IPS-NIHi7 (cell line): ENCODE measurements at regions not wholly inside any gene's neighbourhood (a gene's known extent, or its start where the extent isn't known, plus 50 kb on each side); places are given as distances from the start of the nearest gene placed in this dataset.

Experiments used
- DNase-seq: peaks from one replicate; pipeline ENCODE4 v3.0.0; 2012; ENCODE audit warnings: mixed read lengths; ENCODE audit errors: extremely low spot score

- peak; percentile 37 for DNase-seq
Observed at GRCh38 chr11:129590753-129591475, 215.3 kb downstream of the BARX2 start.

DNA sequence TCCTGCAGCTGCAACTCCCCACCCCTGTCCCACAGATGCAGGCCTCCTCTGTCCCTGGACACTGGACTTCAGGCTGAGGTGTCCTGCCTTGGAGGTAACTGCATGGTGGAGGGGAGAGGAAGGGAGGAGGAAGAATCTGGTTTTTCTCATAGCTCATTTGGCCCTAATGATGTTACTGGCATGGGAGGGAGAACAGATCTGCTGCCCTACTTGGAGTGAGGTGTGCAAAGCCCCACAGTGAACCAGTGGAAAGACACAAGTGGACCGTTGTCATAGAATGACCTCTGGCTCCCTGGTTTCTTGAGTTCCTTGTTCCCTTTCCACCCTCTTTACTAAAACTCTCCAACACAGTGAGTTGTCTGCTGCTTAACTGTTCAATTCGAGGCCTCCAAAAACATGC, 215.9 kb downstream of the BARX2 start:
- no peak for DNase-seq

DNA sequence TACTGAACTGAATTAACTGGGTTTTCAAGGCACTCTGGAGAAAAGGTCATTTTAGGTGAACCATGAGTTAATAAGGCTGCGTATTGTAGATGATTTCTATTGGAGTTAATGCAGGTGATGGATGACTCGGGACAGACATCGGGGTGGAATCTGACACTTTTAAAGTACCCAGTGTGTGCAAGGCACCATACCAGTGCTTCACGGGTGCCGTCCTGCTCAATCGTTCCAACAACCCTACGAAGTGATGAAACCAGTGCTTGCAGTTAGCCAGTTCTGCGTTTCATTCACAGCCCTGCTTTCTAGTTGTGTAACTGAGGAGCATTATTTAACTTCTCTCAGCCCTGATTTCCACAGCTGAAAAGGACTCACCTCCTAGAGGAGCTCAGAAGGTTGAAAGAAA, 216.5 kb downstream of the BARX2 start:
- no peak for DNase-seq

DNA sequence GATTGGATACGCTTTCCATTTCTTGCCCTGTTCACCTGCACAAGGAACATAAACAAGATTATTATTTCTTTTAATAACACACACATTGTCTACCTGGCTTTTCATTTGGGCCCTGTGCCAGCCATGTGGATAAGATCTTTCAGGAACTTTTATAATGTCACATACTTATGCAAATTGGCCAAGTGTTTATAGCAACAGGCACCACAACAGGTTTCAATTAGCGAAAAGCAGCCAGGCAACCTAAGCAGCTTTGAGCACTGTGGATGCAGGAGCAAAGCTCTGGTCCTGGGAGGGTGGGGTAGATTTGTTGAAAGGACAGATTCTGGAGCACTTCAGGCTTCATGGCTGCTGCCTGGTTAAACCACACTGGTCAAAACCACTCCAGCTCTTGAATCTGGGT, 217.4 kb downstream of the BARX2 start:
- no peak for DNase-seq

DNA sequence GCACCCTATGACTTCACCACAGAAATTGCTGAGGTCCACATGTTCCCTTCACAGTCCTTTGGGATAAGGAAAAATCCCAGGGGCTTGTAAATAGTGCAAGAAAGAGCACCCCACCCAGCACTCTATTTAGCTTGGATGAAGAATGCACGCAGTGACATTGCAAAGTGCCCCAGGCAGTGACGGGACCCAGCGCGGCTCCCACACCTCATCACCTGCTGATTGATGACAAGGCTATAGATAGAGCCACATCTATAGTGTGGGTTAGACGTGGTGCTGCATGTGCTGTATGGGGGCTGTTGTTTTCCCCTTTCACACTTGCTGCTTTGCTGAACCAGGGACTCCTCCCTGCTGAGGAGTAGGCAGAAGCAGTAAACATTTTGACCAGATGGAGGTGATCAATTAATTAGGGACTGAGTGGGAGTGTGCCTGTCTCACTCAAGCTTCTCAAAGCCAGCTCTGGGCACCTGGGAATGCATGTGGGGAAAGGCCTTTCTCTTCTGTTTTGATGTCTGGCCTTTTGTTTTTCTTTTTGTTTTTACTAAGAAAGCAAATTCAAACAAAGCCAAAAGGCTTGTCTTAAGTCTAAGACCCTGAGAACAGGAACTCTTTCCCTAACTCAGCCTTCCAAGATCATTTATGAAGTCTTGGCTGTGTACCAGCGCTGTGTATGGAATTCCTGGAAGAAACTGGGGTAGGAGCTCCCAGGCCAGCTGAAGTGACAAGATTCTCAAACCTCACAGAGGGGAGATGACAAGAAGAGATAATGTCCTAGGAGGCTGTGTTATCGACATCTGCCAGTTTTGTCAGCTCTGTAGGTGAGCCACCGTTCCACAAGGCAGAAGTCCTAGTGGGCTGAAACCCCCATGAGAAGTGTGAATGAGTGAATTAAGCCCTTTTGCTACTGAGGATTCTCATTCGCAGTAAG, 219.7 kb downstream of the BARX2 start:
- no peak for DNase-seq

- no peak for DNase-seq
Observed at GRCh38 chr11:129596351-129596750, 219.3 kb upstream of the TMEM45B start.

DNA sequence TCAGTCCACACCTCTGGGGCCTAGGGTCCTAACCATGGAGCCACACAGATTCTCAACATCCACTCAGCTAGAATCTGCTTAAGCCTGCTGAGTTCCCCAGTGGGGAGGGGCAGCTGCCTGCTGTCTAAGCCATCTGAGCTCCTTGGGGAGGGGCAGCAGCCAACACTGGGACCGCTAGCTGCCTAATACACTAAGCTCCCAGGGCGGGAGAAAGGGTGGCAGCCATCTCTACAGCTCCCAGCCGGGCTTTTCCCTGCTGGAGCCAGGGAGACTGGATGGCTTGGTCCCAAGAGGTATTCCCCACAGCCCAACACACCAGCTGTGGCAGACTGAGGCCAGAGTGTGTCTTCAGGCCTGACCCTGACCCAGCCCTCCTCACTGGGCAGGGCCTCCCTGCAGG, 217.3 kb upstream of the TMEM45B start:
- DNase-seq: no peak

DNA sequence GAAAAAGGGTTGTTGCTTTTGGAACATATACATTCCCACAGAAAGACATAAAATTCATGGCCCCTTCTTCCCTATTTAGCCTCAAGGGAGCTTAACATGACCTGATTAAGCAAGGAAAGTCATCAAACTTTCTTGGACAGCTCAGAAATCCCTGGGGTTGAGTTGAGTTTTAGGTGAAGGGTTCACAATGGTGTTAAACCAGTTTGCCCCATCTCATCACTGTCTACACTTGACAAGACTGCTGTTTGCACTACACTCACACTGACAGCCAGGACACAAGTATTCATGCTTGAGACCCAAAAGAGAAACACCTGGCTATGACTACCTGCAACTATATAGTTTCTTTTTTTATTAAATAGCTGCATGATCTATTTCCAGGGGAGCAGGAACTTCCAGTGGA, 209.8 kb upstream of the TMEM45B start:
- DNase-seq: no peak

DNA sequence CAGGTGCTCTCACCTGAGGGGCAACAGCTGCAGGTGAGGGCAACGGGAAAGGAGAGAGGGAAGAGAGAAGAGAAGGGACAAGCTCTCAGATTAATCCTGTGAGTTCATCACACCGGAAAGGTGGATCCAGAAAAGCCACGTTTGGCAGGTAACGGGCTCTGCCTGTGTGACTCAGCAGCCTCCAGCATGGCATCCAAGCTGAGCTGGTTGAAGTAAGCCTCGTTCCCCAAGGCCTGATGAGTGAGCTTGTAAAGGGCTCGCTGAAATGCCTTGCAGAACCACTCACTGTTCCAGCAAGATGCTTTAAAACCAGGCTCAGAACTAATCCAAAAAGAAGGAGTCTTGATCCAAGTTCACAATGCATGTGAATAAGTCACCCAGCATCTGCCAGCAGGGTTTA, 206.9 kb upstream of the TMEM45B start:
- DNase-seq: no peak

DNA sequence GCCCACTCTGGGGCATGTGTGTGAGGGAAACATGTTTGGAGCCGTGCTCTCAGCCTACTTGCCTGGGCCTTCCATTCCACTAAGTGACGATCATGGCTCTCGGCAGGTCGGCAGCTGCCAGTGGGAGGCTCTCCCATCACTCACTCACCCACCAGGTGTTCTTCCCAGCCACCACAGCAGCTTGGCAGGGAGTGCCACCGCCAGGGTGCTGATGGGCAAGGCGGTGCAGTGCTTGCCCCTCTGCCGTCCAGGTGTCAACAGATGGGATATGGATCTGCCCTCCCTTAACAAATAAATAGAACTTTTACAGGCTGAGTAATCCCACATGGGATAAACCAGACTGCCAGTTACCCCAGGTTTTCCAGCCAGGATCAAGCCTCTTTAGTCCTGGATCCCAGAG, 205.5 kb upstream of the TMEM45B start:
- DNase-seq: no peak

- no peak for DNase-seq
Observed at GRCh38 chr11:129610545-129610944, 205.1 kb upstream of the TMEM45B start.

- DNase-seq: no peak
Observed at GRCh38 chr11:129611661-129612446, 203.8 kb upstream of the TMEM45B start.

- DNase-seq: no peak
Observed at GRCh38 chr11:129612447-129612961, 203.1 kb upstream of the TMEM45B start.

DNA sequence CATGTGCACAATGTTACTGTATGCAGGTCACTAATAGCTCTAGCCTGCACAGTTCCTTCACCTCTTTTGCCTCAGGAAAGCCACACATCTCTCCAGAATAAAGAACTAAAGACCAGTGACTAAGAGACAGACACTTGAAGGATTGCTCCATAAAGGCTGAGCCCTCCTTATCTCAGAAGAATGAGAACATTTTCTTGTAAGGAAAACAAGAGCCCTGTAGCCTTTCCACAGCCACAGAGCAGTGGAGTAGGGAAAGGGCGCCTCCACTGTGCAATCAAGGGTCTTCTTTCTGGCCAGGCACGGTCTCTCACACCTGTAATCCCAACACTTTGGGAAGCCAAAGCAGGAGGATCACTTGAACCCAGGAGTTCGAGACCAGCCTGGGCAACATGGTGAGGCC, 202.6 kb upstream of the TMEM45B start:
- no peak for DNase-seq

DNA sequence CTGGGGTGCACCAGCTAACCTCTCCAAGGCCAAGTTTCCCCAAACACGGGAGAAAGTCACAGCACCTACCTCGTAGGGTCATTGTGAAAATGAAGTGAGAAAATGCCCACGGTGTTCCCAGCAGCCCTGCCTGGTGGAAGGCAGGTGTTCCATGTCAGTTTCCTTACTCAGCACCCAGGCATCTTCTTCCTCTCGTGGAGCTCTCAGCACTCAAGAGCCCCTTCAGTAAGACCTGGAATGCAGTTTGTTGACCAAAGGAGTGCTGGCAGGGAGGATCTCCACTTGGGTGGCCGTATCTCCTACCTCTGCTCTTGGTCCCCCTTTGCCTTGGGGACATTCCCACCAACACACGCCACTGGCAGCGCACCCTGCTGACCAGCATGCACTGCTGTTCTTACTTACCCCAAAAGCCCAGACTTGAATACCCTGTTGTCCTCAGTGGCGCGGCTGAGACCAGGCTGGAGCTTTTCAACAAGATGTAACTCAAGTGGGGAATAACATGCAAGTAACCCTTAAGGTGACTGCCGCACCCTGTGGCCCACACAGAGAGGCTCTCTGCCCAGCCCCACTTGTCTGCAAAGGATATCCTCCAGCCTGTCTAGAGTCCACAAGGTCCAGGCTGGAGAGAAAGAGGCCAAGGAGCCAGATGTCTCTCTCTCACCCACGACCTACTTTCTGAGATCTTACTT, 201.2 kb upstream of the TMEM45B start:
- DNase-seq: no peak

DNA sequence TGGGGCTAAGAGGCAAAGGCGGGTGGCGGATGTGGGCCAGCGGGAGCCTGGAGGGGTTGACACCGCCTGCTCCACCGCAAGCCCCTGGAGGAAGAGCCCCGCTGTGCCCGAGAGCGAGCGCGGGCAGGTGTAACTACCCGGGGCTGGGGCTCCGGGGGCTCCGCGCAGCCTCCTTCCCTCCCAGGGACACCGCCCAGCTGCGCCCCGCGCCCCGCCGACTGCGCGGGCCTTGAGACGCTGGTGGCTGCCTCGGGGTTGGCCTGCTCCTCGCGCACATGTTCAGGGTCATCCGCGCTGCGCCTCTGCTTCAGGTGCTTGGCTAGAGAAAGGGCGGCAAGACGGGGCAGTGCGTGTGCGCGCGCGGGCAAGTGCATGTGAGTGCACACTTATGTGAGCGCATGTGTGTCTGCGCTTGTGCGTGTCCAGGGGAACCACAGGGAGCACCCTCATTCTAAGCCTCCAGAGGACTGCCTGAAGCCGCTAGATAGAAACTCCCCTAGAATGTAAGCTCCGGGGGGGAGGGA, 197.5 kb upstream of the TMEM45B start:
- DNase-seq: no peak

- DNase-seq: no peak
Observed at GRCh38 chr11:129620237-129621104, 195.2 kb upstream of the TMEM45B start.

- DNase-seq: no peak
Observed at GRCh38 chr11:129625930-129626329, 189.7 kb upstream of the TMEM45B start.

GRCh38 chr11:129631201-129631600, 184.4 kb upstream of the TMEM45B start:
- no peak for DNase-seq

DNA sequence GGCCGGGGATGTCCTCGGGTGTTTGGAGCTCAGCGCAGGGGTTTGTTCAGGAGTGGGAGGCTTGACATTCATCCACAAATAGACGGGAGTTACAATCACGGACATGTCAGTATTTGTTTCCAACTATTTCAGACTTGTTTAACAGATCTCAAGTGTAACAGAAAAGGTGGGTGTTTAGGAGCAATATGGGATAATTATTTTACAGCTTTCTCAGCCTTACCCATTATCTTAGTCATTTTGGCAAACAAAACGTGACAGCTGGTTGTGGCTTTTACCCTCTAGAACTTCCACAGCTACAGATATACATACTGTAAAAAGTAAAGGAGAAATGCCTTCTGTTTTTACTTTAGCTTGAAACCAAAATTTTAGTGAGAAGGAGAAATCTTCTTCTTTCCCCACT, 178.7 kb upstream of the TMEM45B start:
- no peak for DNase-seq
